ENCODE measurements at regions not wholly inside any gene's neighbourhood (a gene's known extent, or its start where the extent isn't known, plus 50 kb on each side); places are given as distances from the start of the nearest gene placed in this dataset.

DNA sequence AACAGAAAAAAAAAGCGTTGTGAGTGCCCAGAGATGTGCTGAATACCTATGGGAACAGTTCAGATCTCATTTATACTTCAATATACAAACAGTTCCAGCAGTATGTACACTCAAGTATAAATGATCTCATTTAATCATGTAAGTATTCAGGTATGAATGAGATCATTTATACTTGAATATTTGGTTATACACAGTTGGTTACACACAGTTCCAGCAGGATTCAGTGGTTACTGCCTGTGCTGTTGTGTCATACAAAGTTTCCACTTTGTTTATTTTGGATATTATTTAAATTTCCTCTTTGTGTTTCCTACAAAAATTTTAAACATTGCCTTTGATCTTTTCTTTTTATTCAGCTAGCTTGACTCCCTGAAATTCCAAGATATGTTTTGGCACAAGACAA, 293.5 kb upstream of the SLC39A10 start:
- intact Hi-C loops (cut with micrococcal nuclease) (loop anchor here (5.0 kb wide), 1 partner anchor 294 kb away; the partner anchor contains the start of gene SLC39A10), dilution Hi-C loops (cut with MboI; ENCODE audit: extremely low pct_ligation_motif_present, low sequenced_read_pairs) (no loop called here)
- Histone ChIP-seq H3K36me3 (ENCODE audit: control insufficient read depth in 2 of 2, extremely low read depth in 1 of 2, insufficient read depth in 2 of 2, low read length in 2 of 2) (no peaks in the 10 kb centered on the region), H2AFZ (ENCODE audit: low read depth, low read length) (no peak overlapping the region), H3K4me1 (ENCODE audit: control insufficient read depth, extremely low read depth, insufficient read depth, low read length) (peaks cover 10% of the 10 kb centered on the region), H3K9me3 (replicated peaks; ENCODE audit: control insufficient read depth, insufficient read depth, low read length) (no peaks in the 10 kb centered on the region), H3K9ac (replicated peaks; ENCODE audit: extremely low read depth, insufficient read depth, low read length) (peak overlapping the region; percentile 36), H3K27ac (ENCODE audit: insufficient read depth, low read depth, low read length) (peak overlapping the region; percentile 35), H3K9me1 (replicated peaks; ENCODE audit: control insufficient read depth, extremely low read depth, insufficient read depth, low read length) (no peaks in the 10 kb centered on the region), H3K27me3 (ENCODE audit: control insufficient read depth in 2 of 2, insufficient read depth in 2 of 2, low read length in 2 of 2) (peaks cover 0 to 1% of the 10 kb centered on the region in 2 experiments), H3K4me2 (ENCODE audit: insufficient read depth, low read length) (peak overlapping the region; percentile 84), H3K79me2 (ENCODE audit: control insufficient read depth, insufficient read depth, low read length) (no peaks in the 10 kb centered on the region), H4K20me1 (replicated peaks; ENCODE audit: control insufficient read depth, extremely low read depth, insufficient read depth, low read length) (no peaks in the 10 kb centered on the region), H3K4me3 (replicated peaks in 1 of 3; ENCODE audit: insufficient read depth in 1 of 3, low read depth in 1 of 3, low read length in 3 of 3) (peak overlapping the region in 1 of 3 experiments; percentile 24)
- CTCF ChIA-PET: no interaction called here
- POLR2A ChIA-PET: interaction anchor here (0.6 kb wide), 1 partner anchor 78 kb away, joined by 4 read pairs; no protein-coding TSS in a partner anchor
- no peak for DNase-seq (ENCODE audit: low read depth, low spot score)
- FAIRE-seq: no peak
- no TSS peak for BruUV-seq (replicated peaks)
- TF ChIP-seq POLR2A (IDR thresholded peaks at IDR 0.05; ENCODE audit: low read depth, low read length) (no peak), EZH2 (IDR thresholded peaks at IDR 0.05; ENCODE audit: borderline replicate concordance, low read depth, low read length, severe bottlenecking) (no peak), FOS (IDR thresholded peaks at IDR 0.05; ENCODE audit: borderline replicate concordance, insufficient read depth, low read length) (no peak), GATA2 (IDR thresholded peaks at IDR 0.05; ENCODE audit: insufficient read depth, insufficient read length, low read depth, low read length) (no peak), POLR2AphosphoS5 (IDR thresholded peaks at IDR 0.05; ENCODE audit: insufficient read depth, low read depth, low read length) (no peak), MYC (IDR thresholded peaks at IDR 0.05; ENCODE audit: low read depth, low read length) (no peak), JUN (IDR thresholded peaks at IDR 0.05; ENCODE audit: borderline replicate concordance, insufficient read depth, insufficient read length, low read depth) (no peak)
- TF ChIP-seq, protein P1, sequence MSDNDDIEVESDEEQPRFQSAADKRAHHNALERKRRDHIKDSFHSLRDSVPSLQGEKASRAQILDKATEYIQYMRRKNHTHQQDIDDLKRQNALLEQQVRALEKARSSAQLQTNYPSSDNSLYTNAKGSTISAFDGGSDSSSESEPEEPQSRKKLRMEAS (IDR thresholded peaks at IDR 0.05; ENCODE audit: insufficient read depth, insufficient read length): no peak
- TF ChIP-seq, protein P2, sequence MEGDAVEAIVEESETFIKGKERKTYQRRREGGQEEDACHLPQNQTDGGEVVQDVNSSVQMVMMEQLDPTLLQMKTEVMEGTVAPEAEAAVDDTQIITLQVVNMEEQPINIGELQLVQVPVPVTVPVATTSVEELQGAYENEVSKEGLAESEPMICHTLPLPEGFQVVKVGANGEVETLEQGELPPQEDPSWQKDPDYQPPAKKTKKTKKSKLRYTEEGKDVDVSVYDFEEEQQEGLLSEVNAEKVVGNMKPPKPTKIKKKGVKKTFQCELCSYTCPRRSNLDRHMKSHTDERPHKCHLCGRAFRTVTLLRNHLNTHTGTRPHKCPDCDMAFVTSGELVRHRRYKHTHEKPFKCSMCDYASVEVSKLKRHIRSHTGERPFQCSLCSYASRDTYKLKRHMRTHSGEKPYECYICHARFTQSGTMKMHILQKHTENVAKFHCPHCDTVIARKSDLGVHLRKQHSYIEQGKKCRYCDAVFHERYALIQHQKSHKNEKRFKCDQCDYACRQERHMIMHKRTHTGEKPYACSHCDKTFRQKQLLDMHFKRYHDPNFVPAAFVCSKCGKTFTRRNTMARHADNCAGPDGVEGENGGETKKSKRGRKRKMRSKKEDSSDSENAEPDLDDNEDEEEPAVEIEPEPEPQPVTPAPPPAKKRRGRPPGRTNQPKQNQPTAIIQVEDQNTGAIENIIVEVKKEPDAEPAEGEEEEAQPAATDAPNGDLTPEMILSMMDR (IDR thresholded peaks at IDR 0.05; ENCODE audit: extremely low read depth in 1 of 2, insufficient read depth in 1 of 2, low read depth in 1 of 2, low read length in 2 of 2): no peak

All from endothelial cell of umbilical vein (primary cell).